Colon (tissue), 2 donors: ENCODE measurements at regions not wholly inside any gene's neighbourhood (a gene's known extent, or its start where the extent isn't known, plus 50 kb on each side); places are given as distances from the start of the nearest gene placed in this dataset.

Experiments used
- FAIRE-seq: peaks from 2 replicates; lab custom pipeline; 2012; peaks lifted over from hg19 to GRCh38; lab: Jason Lieb, UNC
- donor health status: control.
- donor health status: control.

DNA sequence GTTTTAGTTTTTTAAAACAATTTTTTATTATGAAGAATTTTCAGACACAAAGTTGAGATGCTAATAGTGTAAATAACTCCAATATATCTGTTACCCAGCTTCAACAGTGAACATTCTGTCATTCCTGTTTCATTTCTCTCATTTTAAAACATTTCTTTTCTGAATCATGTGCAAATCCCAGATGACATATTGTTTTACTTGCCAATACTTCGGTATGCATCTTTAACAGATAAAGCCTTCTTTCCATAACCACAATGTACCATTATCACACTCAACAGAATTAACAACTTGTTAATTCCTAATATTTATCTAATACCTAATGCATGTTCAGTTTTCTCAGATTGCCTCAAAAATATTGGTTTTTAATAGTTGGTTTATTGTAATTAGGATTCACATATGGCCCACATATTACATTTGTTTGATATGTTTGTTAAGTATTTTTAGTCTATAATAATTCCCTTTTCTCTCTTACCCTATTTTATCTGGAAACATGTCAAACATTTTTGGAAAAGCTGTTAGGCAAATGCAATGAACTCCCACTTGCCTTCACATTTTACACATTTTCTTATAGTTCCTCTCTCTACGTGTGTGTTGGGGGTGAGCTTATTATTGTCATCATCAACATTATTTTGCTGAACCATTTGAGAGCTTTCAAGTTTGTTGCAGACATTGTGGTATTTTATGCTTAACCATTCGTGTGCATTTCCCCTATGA is 58.7 kb upstream of the ANKRD55 start:
- no peak for FAIRE-seq

GRCh38 chr5:56291079-56291643 is 58.0 kb upstream of the ANKRD55 start:
- FAIRE-seq: no peak

DNA sequence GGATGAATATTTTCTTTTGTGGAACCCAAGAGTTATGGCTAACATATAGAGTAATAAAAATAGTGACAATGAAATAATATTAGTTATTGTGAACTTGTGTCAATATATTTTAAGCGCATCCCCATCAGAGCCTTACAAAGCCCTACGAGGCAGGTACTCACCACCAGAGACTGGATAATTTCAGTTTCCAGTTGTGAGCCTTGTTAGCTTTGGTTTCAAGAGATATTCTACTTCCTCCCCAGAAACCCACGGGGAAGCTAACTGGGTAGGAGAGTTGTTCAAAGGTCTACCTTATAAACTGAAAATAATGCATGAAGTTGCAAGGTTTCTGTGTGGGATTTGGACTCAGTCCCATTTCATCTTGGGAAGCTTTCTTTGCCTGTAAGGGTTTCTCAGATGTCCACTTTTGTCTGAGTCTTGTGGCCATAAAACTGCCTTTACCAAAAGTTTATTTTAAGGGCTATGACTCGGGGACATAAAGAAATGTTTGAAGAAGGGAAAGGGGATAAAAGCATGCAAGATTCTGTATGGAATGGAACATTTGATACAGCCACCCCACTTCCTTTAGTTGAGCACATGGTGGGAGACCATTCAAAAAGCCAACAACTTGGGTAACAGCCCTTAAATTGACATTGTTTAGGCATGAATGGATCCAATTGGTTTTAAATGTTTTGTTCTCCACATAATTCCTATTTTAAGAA is 57.4 kb upstream of the ANKRD55 start:
- FAIRE-seq: no peak

DNA sequence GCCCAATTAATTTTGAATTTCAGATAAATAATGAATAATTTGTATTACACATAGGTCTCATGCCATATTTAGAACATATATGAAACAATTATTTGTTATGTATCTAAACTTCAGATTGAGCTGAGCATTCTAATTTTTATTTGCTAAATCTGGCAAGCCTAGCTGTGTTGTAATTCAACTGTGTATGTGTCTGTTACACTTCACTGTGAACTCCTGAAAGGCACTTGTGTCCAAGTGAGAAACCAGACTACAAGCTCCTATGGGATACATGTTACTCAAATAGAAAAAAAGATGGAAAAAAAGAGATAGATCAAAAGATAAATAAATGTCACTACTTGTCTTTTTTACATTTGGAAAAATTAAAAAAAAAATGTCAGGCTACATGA is 56.5 kb upstream of the ANKRD55 start:
- FAIRE-seq: no peak

- no peak for FAIRE-seq
Measured at GRCh38 chr5:56288873-56289601, 55.9 kb upstream of the ANKRD55 start.

DNA sequence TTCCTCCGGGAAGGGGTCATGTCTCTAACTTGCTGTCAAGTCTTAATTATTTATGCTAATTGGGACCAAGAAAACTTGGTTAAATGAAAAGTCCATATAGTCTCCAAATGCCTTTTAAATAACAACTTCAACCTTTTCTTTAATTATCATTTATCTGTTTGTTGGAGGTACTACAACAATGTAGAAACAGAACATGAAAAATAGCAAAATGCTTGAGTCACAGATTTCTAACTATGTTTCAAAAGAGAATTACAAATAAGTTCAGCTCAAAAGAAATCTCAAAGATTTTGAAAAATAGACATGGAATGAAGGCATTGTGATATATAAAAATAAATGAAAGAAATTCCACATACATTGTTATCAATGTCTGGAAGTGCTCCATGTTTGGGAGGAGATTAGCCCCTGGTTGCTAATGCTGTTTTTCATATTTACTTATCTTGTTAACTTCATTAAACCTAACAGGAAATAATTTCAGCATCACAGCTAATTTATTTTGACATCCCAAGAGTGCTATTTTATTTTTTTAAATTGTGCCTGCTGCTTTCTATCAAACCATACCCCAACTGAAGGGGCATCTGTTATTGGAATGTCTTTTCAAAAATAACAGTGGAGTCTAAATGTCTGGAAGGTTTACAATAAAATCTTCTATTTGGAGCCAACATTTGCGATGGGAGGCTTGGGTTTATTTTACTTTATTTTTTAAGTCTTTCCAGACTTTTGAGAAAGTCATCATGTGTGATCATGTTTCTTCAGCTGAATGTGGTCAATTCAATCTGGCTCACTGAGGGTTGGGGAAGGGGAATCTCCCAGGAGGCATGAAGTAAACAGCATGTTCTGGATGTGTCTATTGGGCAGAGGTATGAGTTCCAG is 53.1 kb upstream of the ANKRD55 start:
- no peak for FAIRE-seq

DNA sequence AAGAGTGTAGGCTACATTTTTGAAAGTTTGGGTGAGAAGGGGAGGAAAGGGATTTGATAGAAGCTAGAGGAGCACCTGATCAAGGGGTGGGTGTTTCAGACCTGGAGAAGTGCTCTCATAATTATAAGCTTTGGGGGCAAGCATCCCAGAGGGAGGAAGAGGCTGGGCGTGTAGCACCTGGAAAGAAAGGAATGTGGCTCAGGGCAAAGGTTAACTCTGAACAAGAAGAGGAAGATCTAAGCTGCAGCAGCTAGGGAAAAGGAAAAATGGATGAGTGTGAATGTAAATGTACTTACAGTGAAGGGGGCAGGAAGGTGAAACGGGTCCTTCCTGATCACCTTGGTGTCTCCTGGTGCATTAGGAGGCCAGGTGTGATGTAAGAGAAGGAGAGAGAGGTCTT is 49.8 kb upstream of the ANKRD55 start:
- FAIRE-seq: no peak
